ENCODE measurements at regions not wholly inside any gene's neighbourhood (a gene's known extent, or its start where the extent isn't known, plus 50 kb on each side); places are given as distances from the start of the nearest gene placed in this dataset.

DNA sequence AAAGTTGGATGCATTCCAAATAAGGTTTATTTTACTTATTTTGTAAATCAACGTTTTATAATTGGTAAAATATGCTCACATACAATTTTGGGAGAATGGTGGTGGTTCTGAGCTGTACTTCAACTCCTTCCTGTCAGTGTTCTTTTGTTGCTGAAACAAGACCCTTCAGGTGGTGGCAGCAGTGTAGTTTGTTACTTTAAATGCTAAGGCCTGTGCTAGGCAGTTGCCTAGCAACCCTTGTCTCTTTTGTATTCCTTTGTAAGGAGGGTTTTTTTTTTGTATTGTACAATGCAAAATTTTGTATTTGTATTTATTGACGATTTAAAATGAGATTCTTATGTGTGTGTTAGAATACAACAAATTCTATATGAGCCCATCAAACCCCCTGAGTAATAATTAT lies 166.0 kb upstream of the FAM98A start:
- TF ChIP-seq, protein P1, sequence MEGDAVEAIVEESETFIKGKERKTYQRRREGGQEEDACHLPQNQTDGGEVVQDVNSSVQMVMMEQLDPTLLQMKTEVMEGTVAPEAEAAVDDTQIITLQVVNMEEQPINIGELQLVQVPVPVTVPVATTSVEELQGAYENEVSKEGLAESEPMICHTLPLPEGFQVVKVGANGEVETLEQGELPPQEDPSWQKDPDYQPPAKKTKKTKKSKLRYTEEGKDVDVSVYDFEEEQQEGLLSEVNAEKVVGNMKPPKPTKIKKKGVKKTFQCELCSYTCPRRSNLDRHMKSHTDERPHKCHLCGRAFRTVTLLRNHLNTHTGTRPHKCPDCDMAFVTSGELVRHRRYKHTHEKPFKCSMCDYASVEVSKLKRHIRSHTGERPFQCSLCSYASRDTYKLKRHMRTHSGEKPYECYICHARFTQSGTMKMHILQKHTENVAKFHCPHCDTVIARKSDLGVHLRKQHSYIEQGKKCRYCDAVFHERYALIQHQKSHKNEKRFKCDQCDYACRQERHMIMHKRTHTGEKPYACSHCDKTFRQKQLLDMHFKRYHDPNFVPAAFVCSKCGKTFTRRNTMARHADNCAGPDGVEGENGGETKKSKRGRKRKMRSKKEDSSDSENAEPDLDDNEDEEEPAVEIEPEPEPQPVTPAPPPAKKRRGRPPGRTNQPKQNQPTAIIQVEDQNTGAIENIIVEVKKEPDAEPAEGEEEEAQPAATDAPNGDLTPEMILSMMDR (IDR thresholded peaks at IDR 0.05), result no peak
- no peak for TF ChIP-seq POLR2A (IDR thresholded peaks at IDR 0.05)

Measured in right lobe of liver (tissue), 4 donors.